ENCODE measurements at regions not wholly inside any gene's neighbourhood (a gene's known extent, or its start where the extent isn't known, plus 50 kb on each side); places are given as distances from the start of the nearest gene placed in this dataset.

GRCh38 chr1:56148326-56149193 lies 430.8 kb downstream of the PLPP3 start:
- peak; percentile 21 for TF ChIP-seq CTCF (IDR thresholded peaks at IDR 0.05; ENCODE audit: extremely low read depth, insufficient read depth, missing control alignments)
- DNase-seq (ENCODE audit: low spot score): no peak
- in situ Hi-C loops (cut with MboI; ENCODE audit: low pct_unique_long_range_greater_than_20kb, low sequenced_read_pairs, unreplicated experiment): no loop called here

GRCh38 chr1:56147459-56147858 lies 431.9 kb downstream of the PLPP3 start:
- no peak for DNase-seq (ENCODE audit: low spot score)
- no peak for TF ChIP-seq CTCF (IDR thresholded peaks at IDR 0.05; ENCODE audit: extremely low read depth, insufficient read depth, missing control alignments)
- in situ Hi-C loops (cut with MboI; ENCODE audit: low pct_unique_long_range_greater_than_20kb, low sequenced_read_pairs, unreplicated experiment): no loop called here

DNA sequence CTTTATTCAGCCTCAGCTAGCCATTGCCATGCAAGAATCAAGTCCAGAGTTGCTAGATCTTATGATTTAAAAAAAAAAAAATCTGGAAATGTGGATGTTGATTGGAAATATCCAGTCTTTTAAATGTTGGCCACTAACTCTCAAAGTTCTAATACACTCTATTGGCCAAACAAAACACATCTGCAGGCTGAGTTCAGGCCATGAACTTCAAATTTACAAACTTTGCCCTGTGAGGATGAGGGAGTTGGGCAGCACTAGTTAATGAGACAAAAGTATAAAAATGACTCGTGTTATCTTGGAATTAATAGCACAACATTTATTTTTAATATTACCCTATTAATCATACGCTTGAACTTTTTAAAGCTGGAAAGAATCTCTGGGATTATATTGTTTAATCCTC lies 432.3 kb downstream of the PLPP3 start:
- DNase-seq (ENCODE audit: low spot score): no peak
- TF ChIP-seq CTCF (IDR thresholded peaks at IDR 0.05; ENCODE audit: extremely low read depth, insufficient read depth, missing control alignments): no peak
- in situ Hi-C loops (cut with MboI; ENCODE audit: low pct_unique_long_range_greater_than_20kb, low sequenced_read_pairs, unreplicated experiment): no loop called here

DNA sequence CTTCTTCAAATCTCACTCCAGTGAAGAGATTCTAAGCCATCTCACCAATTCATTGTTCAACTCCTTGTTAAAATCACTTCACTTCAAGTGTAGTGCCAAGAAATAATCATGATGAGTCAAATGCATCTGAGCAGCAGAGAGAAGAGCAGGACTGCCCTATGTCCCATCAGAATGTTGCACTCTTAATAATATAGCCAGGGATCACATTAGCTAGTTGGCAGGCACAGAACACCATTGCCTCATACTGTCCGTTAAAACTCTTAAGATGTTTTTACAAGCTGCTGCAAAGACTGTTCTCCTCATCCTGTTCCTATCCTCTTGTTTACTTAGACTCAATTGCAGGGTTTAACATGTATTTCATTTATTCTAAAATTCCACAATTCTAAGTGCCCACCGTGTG lies 432.9 kb downstream of the PLPP3 start:
- no peak for TF ChIP-seq CTCF (IDR thresholded peaks at IDR 0.05; ENCODE audit: extremely low read depth, insufficient read depth, missing control alignments)
- in situ Hi-C loops (cut with MboI; ENCODE audit: low pct_unique_long_range_greater_than_20kb, low sequenced_read_pairs, unreplicated experiment): no loop called here
- DNase-seq (ENCODE audit: low spot score): no peak

DNA sequence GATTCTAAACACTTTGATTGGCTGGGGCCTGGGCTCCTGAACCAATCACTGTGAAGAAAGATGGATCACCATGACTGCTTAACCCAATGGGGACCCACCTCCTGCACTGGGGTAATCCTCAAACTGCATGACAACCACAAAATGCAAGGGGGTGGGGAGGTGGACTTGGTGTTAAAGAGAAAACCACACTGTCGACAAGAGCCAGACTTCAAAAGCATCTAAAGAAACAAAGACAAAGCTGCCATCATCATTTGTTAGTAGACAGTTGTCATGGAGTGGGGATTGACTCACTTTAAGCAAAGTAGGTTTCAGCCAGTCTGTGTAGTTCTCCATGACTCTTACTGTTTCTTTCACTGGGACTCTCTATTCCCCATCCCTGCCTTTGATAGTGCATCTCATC lies 433.8 kb downstream of the PLPP3 start:
- TF ChIP-seq CTCF (IDR thresholded peaks at IDR 0.05; ENCODE audit: extremely low read depth, insufficient read depth, missing control alignments): no peak
- in situ Hi-C loops (cut with MboI; ENCODE audit: low pct_unique_long_range_greater_than_20kb, low sequenced_read_pairs, unreplicated experiment): no loop called here

GRCh38 chr1:56142301-56142700 lies 437.1 kb downstream of the PLPP3 start:
- no peak for TF ChIP-seq CTCF (IDR thresholded peaks at IDR 0.05; ENCODE audit: extremely low read depth, insufficient read depth, missing control alignments)
- DNase-seq (ENCODE audit: low spot score): no peak

More for the DNA sequence above, 433.8 kb downstream of the PLPP3 start:
- no peak for DNase-seq (ENCODE audit: low spot score)

More at GRCh38 chr1:56142301-56142700, 437.1 kb downstream of the PLPP3 start:
- in situ Hi-C loops (cut with MboI; ENCODE audit: low pct_unique_long_range_greater_than_20kb, low sequenced_read_pairs, unreplicated experiment): no loop called here
